Neuronal stem cell (in vitro differentiated cells): ENCODE measurements at regions not wholly inside any gene's neighbourhood (a gene's known extent, or its start where the extent isn't known, plus 50 kb on each side); places are given as distances from the start of the nearest gene placed in this dataset.

Experiments
- DNase-seq: peaks from one replicate; pipeline ENCODE4 v3.0.0-alpha.2; 2013; ENCODE audit warnings: low spot score
- H2AFZ ChIP-seq: one replicate; pipeline ENCODE4 v1.6.1; 2013; ENCODE audit warnings: mild to moderate bottlenecking, low read length, inconsistent platforms
- H2AK5ac ChIP-seq: 2 replicates; pipeline ENCODE4 v1.6.1; 2013; ENCODE audit warnings: low read depth, mild to moderate bottlenecking, inconsistent platforms, low read length, moderate library complexity, mixed read lengths
- H2BK120ac ChIP-seq: 2 replicates; pipeline ENCODE4 v1.6.1; 2013; ENCODE audit warnings: low read depth, mild to moderate bottlenecking, inconsistent platforms, low read length, moderate library complexity, mixed read lengths
- H2BK12ac ChIP-seq: one replicate; pipeline ENCODE4 v1.6.1; 2013; ENCODE audit warnings: low read length, inconsistent platforms
- H2BK15ac ChIP-seq: 2 replicates; pipeline ENCODE4 v1.6.1; 2013; ENCODE audit warnings: mild to moderate bottlenecking, low read length, inconsistent platforms, mixed read lengths
- H2BK5ac ChIP-seq: one replicate; pipeline ENCODE4 v1.6.1; 2013; ENCODE audit warnings: inconsistent platforms, mild to moderate bottlenecking, low read length, moderate library complexity
- H3K14ac ChIP-seq: one replicate; pipeline ENCODE4 v1.6.1; 2013; ENCODE audit warnings: low read length, inconsistent platforms
- H3K18ac ChIP-seq: 2 replicates; pipeline ENCODE4 v1.6.1; 2013; ENCODE audit warnings: low read length, inconsistent platforms
- H3K23ac ChIP-seq: 2 replicates; pipeline ENCODE4 v1.6.1; 2013; ENCODE audit warnings: low read depth, mild to moderate bottlenecking, mixed read lengths, low read length, inconsistent platforms; ENCODE audit not compliant: poor library complexity
- H3K27ac ChIP-seq: replicated peaks from 3 replicates; pipeline ENCODE4 v1.5.1; 2013; ENCODE audit warnings: low read length, inconsistent platforms
- H3K27me3 ChIP-seq, 3 experiments: 2 replicates each; pipeline ENCODE4 v1.6.1; 2013; ENCODE audit warnings: low read length in 3 of 3, mild to moderate bottlenecking in 2 of 3, inconsistent platforms in 1 of 3, low read depth in 1 of 3, mixed read lengths in 1 of 3, moderate library complexity in 1 of 3; ENCODE audit not compliant: control insufficient read depth in 3 of 3, insufficient read depth in 3 of 3
- H3K36me3 ChIP-seq, 2 donors: replicated peaks in 1 of 2; 2 replicates each; pipeline ENCODE4 v1.6.1; 2013; ENCODE audit warnings: low read length in 2 of 2; ENCODE audit not compliant: control insufficient read depth in 2 of 2, insufficient read depth in 2 of 2
- H3K4ac ChIP-seq: 2 replicates; pipeline ENCODE4 v1.6.1; 2013; ENCODE audit warnings: inconsistent platforms, mild to moderate bottlenecking, low read length, moderate library complexity
- H3K4me1 ChIP-seq, 2 donors: 1 replicate in 1 of 2; 2 replicates in 1 of 2; pipeline ENCODE4 v1.6.1; 2013; ENCODE audit warnings: low read length in 2 of 2, low read depth in 1 of 2; ENCODE audit not compliant: control insufficient read depth in 2 of 2, insufficient read depth in 1 of 2
- H3K4me2 ChIP-seq: one replicate; pipeline ENCODE4 v1.6.1; 2013; ENCODE audit warnings: mild to moderate bottlenecking, low read length, inconsistent platforms; ENCODE audit not compliant: insufficient read depth, poor library complexity, severe bottlenecking
- H3K4me3 ChIP-seq, 2 donors: 2 replicates each; pipeline ENCODE4 v1.5.1; 2013; ENCODE audit warnings: low read length in 2 of 2, mild to moderate bottlenecking in 2 of 2, inconsistent platforms in 1 of 2, moderate library complexity in 1 of 2
- H3K79me1 ChIP-seq: one replicate; pipeline ENCODE4 v1.6.1; 2013; ENCODE audit warnings: low read depth, mild to moderate bottlenecking, inconsistent platforms, low read length, moderate library complexity
- H3K9ac ChIP-seq: one replicate; pipeline ENCODE4 v1.6.1; 2013; ENCODE audit warnings: mild to moderate bottlenecking, low read depth, low read length, inconsistent platforms; ENCODE audit not compliant: poor library complexity
- H3K9me3 ChIP-seq, 2 donors: replicated peaks in 1 of 2; 2 replicates each; pipeline versions ENCODE3 to v1.6.1; 2013; ENCODE audit warnings: low read length in 2 of 2, mild to moderate bottlenecking in 2 of 2, inconsistent platforms in 1 of 2, low read depth in 1 of 2, mixed read lengths in 1 of 2, moderate library complexity in 1 of 2; ENCODE audit not compliant: control insufficient read depth in 2 of 2, insufficient read depth in 1 of 2
- H4K8ac ChIP-seq: one replicate; pipeline ENCODE4 v1.6.1; 2013; ENCODE audit warnings: low read depth, mild to moderate bottlenecking, inconsistent platforms, low read length, moderate library complexity
- H4K91ac ChIP-seq: one replicate; pipeline ENCODE4 v1.6.1; 2013; ENCODE audit warnings: low read length, low read depth, mild to moderate bottlenecking, inconsistent platforms; ENCODE audit not compliant: poor library complexity
- WGBS, 2 donors: extraction: QIAGEN DNeasy Blood & Tissue Kit; methylation state at CpG; one replicate each; pipeline ENCODE4 v1.1.7; 2013; ENCODE audit warnings: missing lambda C conversion rate in 2 of 2, mixed read lengths in 1 of 2; ENCODE audit not compliant: insufficient read length in 2 of 2, insufficient replicate concordance in 1 of 2; ENCODE audit errors: extremely low coverage in 2 of 2; 5-methylcytosine and 5-hydroxymethylcytosine counted together

DNA sequence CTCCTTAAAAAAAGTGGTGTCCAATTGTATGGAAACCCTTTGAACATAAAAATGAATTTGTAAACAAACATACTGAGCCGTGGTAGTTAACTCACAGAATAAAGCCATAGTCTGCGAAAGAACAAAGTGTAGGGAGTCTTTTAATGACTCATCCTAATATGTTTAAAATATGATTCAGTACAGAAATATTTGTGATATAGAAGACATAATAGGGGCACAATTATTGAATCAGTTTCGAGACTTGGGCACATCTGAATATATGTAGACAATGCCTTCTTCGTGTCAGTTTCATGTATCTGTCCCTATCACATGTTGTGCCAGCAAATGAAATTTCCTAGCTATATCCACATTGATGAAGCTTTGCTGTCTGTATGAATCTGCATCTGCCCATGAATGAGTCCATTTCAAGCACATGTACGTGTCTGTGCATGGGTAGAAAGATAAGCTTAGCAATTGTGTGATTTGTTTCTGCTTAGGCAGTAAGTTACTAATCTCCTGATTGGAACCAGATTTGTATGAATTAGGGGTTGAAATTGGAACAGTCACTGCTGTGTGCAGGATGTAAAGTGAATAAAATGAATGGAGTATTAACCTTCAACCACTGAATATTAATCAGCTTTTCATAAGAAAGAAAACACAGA is 112.5 kb upstream of the SOX9 start:
- Histone ChIP-seq H4K91ac (no peak overlapping the region), H3K27me3 (no peaks in the 10 kb centered on the region), H3K23ac (no peak overlapping the region), H2BK15ac (no peak overlapping the region), H2AK5ac (no peak overlapping the region), H2BK120ac (no peak overlapping the region), H4K8ac (no peak overlapping the region), H2BK5ac (no peak overlapping the region), H3K36me3 (no peaks in the 10 kb centered on the region), H3K14ac (no peak overlapping the region), H2BK12ac (no peak overlapping the region), H2AFZ (no peak overlapping the region), H3K27ac (no peak overlapping the region), H3K4me1 (no peaks in the 10 kb centered on the region), H3K4me3 (no peak overlapping the region), H3K79me1 (no peaks in the 10 kb centered on the region), H3K9me3 (no peaks in the 10 kb centered on the region), H3K18ac (no peak overlapping the region), H3K4me2 (no peak overlapping the region), H3K9ac (no peak overlapping the region), H3K4ac (no peak overlapping the region)
- no peak for DNase-seq
- WGBS, 2 donors = no CpG with 5 or more reads among the region's 5 CpGs

DNA sequence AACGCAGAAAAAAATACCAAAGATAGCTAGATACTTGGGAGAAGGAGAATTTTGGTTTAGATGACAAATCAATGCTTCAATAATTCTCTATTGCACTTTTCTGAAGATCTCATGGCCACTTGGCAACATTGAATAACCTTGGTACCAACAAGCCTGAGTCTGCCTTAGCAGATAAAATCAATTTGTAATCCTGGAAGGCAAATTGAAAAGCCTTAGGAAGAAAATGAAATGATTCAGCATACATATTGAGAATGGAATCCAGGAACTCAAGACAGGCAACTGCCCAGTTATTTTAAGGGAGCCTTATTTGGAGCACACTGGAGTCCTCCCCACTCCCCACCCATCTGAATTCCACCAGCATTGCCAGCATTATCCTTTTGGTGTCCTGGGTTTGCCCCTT is 109.3 kb upstream of the SOX9 start:
- Histone ChIP-seq H3K79me1 (no peaks in the 10 kb centered on the region), H3K4me3 (no peak overlapping the region), H2BK5ac (no peak overlapping the region), H3K9ac (no peak overlapping the region), H4K91ac (no peak overlapping the region), H3K27ac (no peak overlapping the region), H2BK15ac (no peak overlapping the region), H3K4me1 (peaks cover 0 to 3% of the 10 kb centered on the region in 2 donors), H3K4me2 (no peak overlapping the region), H2AK5ac (no peak overlapping the region), H2BK120ac (no peak overlapping the region), H3K18ac (no peak overlapping the region), H3K23ac (no peak overlapping the region), H3K9me3 (no peaks in the 10 kb centered on the region), H2AFZ (no peak overlapping the region), H3K14ac (no peak overlapping the region), H3K36me3 (no peaks in the 10 kb centered on the region), H3K27me3 (no peaks in the 10 kb centered on the region), H3K4ac (no peak overlapping the region), H2BK12ac (no peak overlapping the region), H4K8ac (no peak overlapping the region)
- DNase-seq = no peak
- WGBS, 2 donors = no CpG with 5 or more reads among the region's 1 CpG

- H2BK15ac ChIP-seq = no peak overlapping the region
- H3K9me3 ChIP-seq = no peaks in the 10 kb centered on the region
- no peak overlapping the region for H2AFZ ChIP-seq
- no peak overlapping the region for H3K4me2 ChIP-seq
- H2AK5ac ChIP-seq = no peak overlapping the region
- no peak overlapping the region for H2BK12ac ChIP-seq
- WGBS, 2 donors = no CpG with 5 or more reads among the region's 3 CpGs
- H3K18ac ChIP-seq = no peak overlapping the region
- no peak for DNase-seq
- no peak overlapping the region for H3K4ac ChIP-seq
- no peak overlapping the region for H3K23ac ChIP-seq
- no peak overlapping the region for H4K8ac ChIP-seq
- no peak overlapping the region for H2BK5ac ChIP-seq
- no peak overlapping the region for H2BK120ac ChIP-seq
- H4K91ac ChIP-seq = no peak overlapping the region
- H3K4me1 ChIP-seq = peaks cover 0 to 9% of the 10 kb centered on the region in 2 donors
- H3K36me3 ChIP-seq = no peaks in the 10 kb centered on the region
- no peaks in the 10 kb centered on the region for H3K27me3 ChIP-seq
- H3K79me1 ChIP-seq = no peaks in the 10 kb centered on the region
- H3K27ac ChIP-seq = no peak overlapping the region
- no peak overlapping the region for H3K4me3 ChIP-seq
- H3K9ac ChIP-seq = no peak overlapping the region
- no peak overlapping the region for H3K14ac ChIP-seq
Observed at GRCh38 chr17:72021417-72022041, 99.3 kb upstream of the SOX9 start.

- Histone ChIP-seq H3K18ac (no peak overlapping the region), H4K8ac (no peak overlapping the region), H3K27me3 (no peaks in the 10 kb centered on the region), H3K9ac (no peak overlapping the region), H3K4me2 (no peak overlapping the region), H2AFZ (no peak overlapping the region), H3K4ac (no peak overlapping the region), H3K36me3 (no peaks in the 10 kb centered on the region), H3K9me3 (no peaks in the 10 kb centered on the region), H2BK120ac (no peak overlapping the region), H2BK12ac (no peak overlapping the region), H3K27ac (no peak overlapping the region), H2BK5ac (no peak overlapping the region), H3K14ac (no peak overlapping the region), H3K4me1 (peaks cover 0 to 11% of the 10 kb centered on the region in 2 donors), H2BK15ac (no peak overlapping the region), H3K4me3 (no peak overlapping the region), H4K91ac (no peak overlapping the region), H2AK5ac (no peak overlapping the region), H3K79me1 (no peaks in the 10 kb centered on the region), H3K23ac (no peak overlapping the region)
- no CpG with 5 or more reads among the region's 6 CpGs for WGBS, 2 donors
- DNase-seq = no peak
Observed at GRCh38 chr17:72022328-72023275, 98.2 kb upstream of the SOX9 start.
